Stimulated activated CD4-positive, alpha-beta T cell treated with anti-CD3 and anti-CD28 coated beads, Interleukin-2, amount 100 ng/mL, for 24 hours (primary cell): ENCODE measurements at regions not wholly inside any gene's neighbourhood (a gene's known extent, or its start where the extent isn't known, plus 50 kb on each side); places are given as distances from the start of the nearest gene placed in this dataset.
A peak's percentile ranks its signal among the peaks of the same experiment; 100 is the strongest.
"Not testable (repeated sequence)": the region's sequence is repeated elsewhere in the genome, so short reads cannot be mapped to it uniquely, and the experiment has no call there.

ENCODE experiments used
- DNase-seq, 2 donors: peaks; one replicate each; pipeline ENCODE4 v3.0.0-alpha.2; 2020

- DNase-seq = no peak
These were observed 611.9 kb upstream of the ADAMTS5 start for GRCh38 chr21:27578741-27579265.

GRCh38 chr21:27572696-27573095, 605.8 kb upstream of the ADAMTS5 start:
- DNase-seq = no peak

- DNase-seq = no peak
These were observed 604.8 kb upstream of the ADAMTS5 start for GRCh38 chr21:27571706-27572105.

GRCh38 chr21:27570306-27570868, 603.5 kb upstream of the ADAMTS5 start:
- DNase-seq = no peak

- no peak for DNase-seq
These were observed 602.9 kb upstream of the ADAMTS5 start for GRCh38 chr21:27569831-27570230.

GRCh38 chr21:27569091-27569490, 602.2 kb upstream of the ADAMTS5 start:
- DNase-seq = no peak

- DNase-seq = no peak
These were observed 600.5 kb upstream of the ADAMTS5 start for GRCh38 chr21:27567381-27567780.

GRCh38 chr21:27566521-27566920, 599.6 kb upstream of the ADAMTS5 start:
- no peak for DNase-seq

GRCh38 chr21:27565364-27565763, 598.5 kb upstream of the ADAMTS5 start:
- DNase-seq = no peak

GRCh38 chr21:27564684-27565301, 597.9 kb upstream of the ADAMTS5 start:
- peak in 1 of 2 donors; percentile 1 for DNase-seq

- DNase-seq = no peak
These were observed 595.4 kb upstream of the ADAMTS5 start for GRCh38 chr21:27562303-27562702.

- no peak for DNase-seq
These were observed 594.2 kb upstream of the ADAMTS5 start for GRCh38 chr21:27561116-27561515.

- DNase-seq = no peak
These were observed 590.5 kb upstream of the ADAMTS5 start for GRCh38 chr21:27557356-27557755.

GRCh38 chr21:27555996-27556395, 589.1 kb upstream of the ADAMTS5 start:
- no peak for DNase-seq

GRCh38 chr21:27550287-27550686, 583.4 kb upstream of the ADAMTS5 start:
- no peak for DNase-seq

GRCh38 chr21:27548486-27548885, 581.6 kb upstream of the ADAMTS5 start:
- DNase-seq = no peak

GRCh38 chr21:27545754-27546349, 579.0 kb upstream of the ADAMTS5 start:
- DNase-seq = no peak

- DNase-seq = not testable (repeated sequence)
These were observed 575.2 kb upstream of the ADAMTS5 start for GRCh38 chr21:27542126-27542525.

GRCh38 chr21:27536319-27536718, 569.4 kb upstream of the ADAMTS5 start:
- no peak for DNase-seq

GRCh38 chr21:27535188-27535587, 568.3 kb upstream of the ADAMTS5 start:
- no peak for DNase-seq

- DNase-seq = no peak
These were observed 567.3 kb upstream of the ADAMTS5 start for GRCh38 chr21:27534206-27534605.

GRCh38 chr21:27532076-27532475, 565.2 kb upstream of the ADAMTS5 start:
- no peak for DNase-seq

GRCh38 chr21:27528697-27529096, 561.8 kb upstream of the ADAMTS5 start:
- no peak for DNase-seq

- no peak for DNase-seq
These were observed 559.6 kb upstream of the ADAMTS5 start for GRCh38 chr21:27526451-27526850.
